ENCODE measurements at regions not wholly inside any gene's neighbourhood (a gene's known extent, or its start where the extent isn't known, plus 50 kb on each side); places are given as distances from the start of the nearest gene placed in this dataset.

DNA sequence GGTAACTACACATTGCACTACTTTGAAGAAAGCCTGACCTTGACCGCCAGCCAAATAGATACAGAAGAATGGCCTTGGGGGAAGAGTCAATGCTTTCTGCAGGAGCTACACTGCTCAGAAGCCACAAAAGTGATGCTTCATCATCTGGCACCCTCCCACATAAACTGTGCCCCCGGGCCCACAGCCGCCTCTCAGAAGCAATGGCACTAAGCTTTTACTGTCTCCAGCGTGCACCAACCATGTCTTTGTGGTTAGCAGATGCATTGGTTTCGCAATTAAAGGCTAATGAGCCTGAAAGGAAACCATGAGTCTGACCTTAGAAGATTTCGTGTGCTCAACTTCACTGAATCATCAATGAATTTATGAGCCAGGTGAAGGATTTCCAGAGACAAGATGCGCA, 209.4 kb upstream of the TRIB2 start:
- no peaks in the 10 kb centered on the region for H3K36me3 ChIP-seq (replicated peaks; ENCODE audit: low read depth, low read length)
- H2AFZ ChIP-seq (ENCODE audit: low read depth, low read length): no peak overlapping the region
- no peaks in the 10 kb centered on the region for H3K9me3 ChIP-seq (ENCODE audit: insufficient read depth, low read length)
- peaks cover 33% of the 10 kb centered on the region; the same call in 1 of the 2 replicates for H3K27me3 ChIP-seq (ENCODE audit: low read depth, low read length)
- H3K4me3 ChIP-seq (ENCODE audit: low read length): no peak overlapping the region
- peak overlapping the region; percentile 9; the same call in 1 of the 2 replicates for H3K4me2 ChIP-seq (ENCODE audit: low read length)
- TF ChIP-seq EZH2phosphoT487 (IDR thresholded peaks at IDR 0.05; ENCODE audit: low read depth): no peak
- TF ChIP-seq, protein P1, sequence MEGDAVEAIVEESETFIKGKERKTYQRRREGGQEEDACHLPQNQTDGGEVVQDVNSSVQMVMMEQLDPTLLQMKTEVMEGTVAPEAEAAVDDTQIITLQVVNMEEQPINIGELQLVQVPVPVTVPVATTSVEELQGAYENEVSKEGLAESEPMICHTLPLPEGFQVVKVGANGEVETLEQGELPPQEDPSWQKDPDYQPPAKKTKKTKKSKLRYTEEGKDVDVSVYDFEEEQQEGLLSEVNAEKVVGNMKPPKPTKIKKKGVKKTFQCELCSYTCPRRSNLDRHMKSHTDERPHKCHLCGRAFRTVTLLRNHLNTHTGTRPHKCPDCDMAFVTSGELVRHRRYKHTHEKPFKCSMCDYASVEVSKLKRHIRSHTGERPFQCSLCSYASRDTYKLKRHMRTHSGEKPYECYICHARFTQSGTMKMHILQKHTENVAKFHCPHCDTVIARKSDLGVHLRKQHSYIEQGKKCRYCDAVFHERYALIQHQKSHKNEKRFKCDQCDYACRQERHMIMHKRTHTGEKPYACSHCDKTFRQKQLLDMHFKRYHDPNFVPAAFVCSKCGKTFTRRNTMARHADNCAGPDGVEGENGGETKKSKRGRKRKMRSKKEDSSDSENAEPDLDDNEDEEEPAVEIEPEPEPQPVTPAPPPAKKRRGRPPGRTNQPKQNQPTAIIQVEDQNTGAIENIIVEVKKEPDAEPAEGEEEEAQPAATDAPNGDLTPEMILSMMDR (IDR thresholded peaks at IDR 0.05; ENCODE audit: low read depth, low read length): no peak
- no peaks in the 10 kb centered on the region for H3K79me2 ChIP-seq (ENCODE audit: low read length)
- H3K27ac ChIP-seq (ENCODE audit: low read length): no peak overlapping the region
- H3K4me1 ChIP-seq (ENCODE audit: low read length): peaks cover 17% of the 10 kb centered on the region; the same call in 1 of the 2 replicates
- no peak overlapping the region for H3K9ac ChIP-seq (ENCODE audit: low read length)
- no peaks in the 10 kb centered on the region for H4K20me1 ChIP-seq (ENCODE audit: insufficient read depth, low read length)

DNA sequence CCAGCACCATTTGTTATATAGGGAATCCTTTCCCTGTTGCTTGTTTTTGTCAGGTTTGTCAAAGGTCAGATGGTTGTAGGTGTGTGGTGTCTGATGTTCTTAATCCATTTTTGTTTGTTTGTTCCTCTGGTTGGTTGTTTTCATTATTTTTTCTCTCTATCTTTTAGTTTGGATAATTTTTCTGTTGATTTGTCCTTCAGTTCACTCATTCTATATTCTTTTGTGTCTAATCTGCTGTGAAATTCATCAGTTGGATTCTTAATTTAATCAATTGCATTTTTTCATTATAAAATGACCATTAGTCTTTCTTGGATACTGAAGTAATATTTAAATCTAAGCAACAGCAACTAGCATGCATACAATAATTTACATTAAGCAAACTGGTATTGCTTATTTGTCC, 206.7 kb upstream of the TRIB2 start:
- Histone ChIP-seq H3K36me3 (replicated peaks; ENCODE audit: low read depth, low read length) (no peaks in the 10 kb centered on the region), H3K9me3 (ENCODE audit: insufficient read depth, low read length) (no peaks in the 10 kb centered on the region), H3K4me1 (ENCODE audit: low read length) (peaks cover 7% of the 10 kb centered on the region; the same call in 1 of the 2 replicates), H3K4me3 (ENCODE audit: low read length) (no peak overlapping the region), H4K20me1 (ENCODE audit: insufficient read depth, low read length) (no peaks in the 10 kb centered on the region), H3K9ac (ENCODE audit: low read length) (no peak overlapping the region), H3K4me2 (ENCODE audit: low read length) (no peak overlapping the region), H3K79me2 (ENCODE audit: low read length) (no peaks in the 10 kb centered on the region), H3K27ac (ENCODE audit: low read length) (no peak overlapping the region), H2AFZ (ENCODE audit: low read depth, low read length) (no peak overlapping the region), H3K27me3 (ENCODE audit: low read depth, low read length) (peaks cover 27% of the 10 kb centered on the region; the same call in 1 of the 2 replicates)
- TF ChIP-seq, protein P1 (IDR thresholded peaks at IDR 0.05; ENCODE audit: low read depth, low read length): no peak
- TF ChIP-seq EZH2phosphoT487 (IDR thresholded peaks at IDR 0.05; ENCODE audit: low read depth): no peak

DNA sequence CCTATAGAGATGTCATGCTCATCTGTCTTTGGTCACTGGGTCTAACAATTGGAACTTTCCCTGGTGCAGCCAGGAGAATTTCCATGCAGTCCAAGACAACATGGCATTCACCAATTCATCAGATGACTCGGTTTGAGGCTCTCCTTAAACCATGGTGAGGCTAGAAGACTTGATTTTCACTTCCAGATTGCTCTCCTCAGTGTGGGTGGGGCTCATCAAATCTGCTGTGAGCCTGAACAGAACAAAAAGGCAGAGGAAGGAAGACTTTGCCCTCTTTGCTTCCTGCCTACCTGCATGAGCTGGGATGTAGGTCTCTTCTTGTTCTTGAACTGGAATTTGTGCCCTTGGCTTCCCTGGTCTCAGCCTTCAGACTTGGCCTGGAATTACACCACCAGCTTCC, 203.4 kb upstream of the TRIB2 start:
- Histone ChIP-seq H3K27ac (ENCODE audit: low read length) (no peak overlapping the region), H2AFZ (ENCODE audit: low read depth, low read length) (no peak overlapping the region), H4K20me1 (ENCODE audit: insufficient read depth, low read length) (no peaks in the 10 kb centered on the region), H3K9me3 (ENCODE audit: insufficient read depth, low read length) (no peaks in the 10 kb centered on the region), H3K4me1 (ENCODE audit: low read length) (no peaks in the 10 kb centered on the region), H3K4me2 (ENCODE audit: low read length) (no peak overlapping the region), H3K9ac (ENCODE audit: low read length) (no peak overlapping the region), H3K4me3 (ENCODE audit: low read length) (no peak overlapping the region), H3K79me2 (ENCODE audit: low read length) (no peaks in the 10 kb centered on the region), H3K36me3 (replicated peaks; ENCODE audit: low read depth, low read length) (no peaks in the 10 kb centered on the region), H3K27me3 (ENCODE audit: low read depth, low read length) (peaks cover 7% of the 10 kb centered on the region; the same call in 1 of the 2 replicates)
- TF ChIP-seq EZH2phosphoT487 (IDR thresholded peaks at IDR 0.05; ENCODE audit: low read depth): no peak
- TF ChIP-seq, protein P1 (IDR thresholded peaks at IDR 0.05; ENCODE audit: low read depth, low read length): no peak

DNA sequence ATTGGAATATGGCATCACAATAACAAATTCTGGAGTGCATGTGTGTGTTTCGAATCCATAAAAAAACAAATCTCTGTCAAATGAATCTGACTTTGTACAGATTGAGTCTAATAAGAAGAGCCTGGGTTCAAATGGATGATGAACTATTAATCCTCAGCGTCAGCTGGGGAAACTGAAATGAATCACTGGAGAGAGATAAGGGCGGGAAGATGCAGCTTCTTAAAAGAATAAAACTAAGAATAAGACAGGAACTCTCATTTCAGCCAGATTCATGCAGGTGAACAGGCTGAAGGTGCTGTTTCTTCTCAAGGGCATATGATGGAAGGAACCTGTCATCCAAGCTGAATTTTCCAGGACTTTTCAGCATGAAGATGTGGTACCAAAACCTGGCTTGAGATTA, 202.6 kb upstream of the TRIB2 start:
- no peaks in the 10 kb centered on the region for H3K4me1 ChIP-seq (ENCODE audit: low read length)
- no peak overlapping the region for H2AFZ ChIP-seq (ENCODE audit: low read depth, low read length)
- H3K27ac ChIP-seq (ENCODE audit: low read length): no peak overlapping the region
- H3K9me3 ChIP-seq (ENCODE audit: insufficient read depth, low read length): no peaks in the 10 kb centered on the region
- no peak overlapping the region for H3K4me3 ChIP-seq (ENCODE audit: low read length)
- no peaks in the 10 kb centered on the region for H3K36me3 ChIP-seq (replicated peaks; ENCODE audit: low read depth, low read length)
- no peaks in the 10 kb centered on the region for H4K20me1 ChIP-seq (ENCODE audit: insufficient read depth, low read length)
- no peak overlapping the region for H3K4me2 ChIP-seq (ENCODE audit: low read length)
- TF ChIP-seq, protein P1 (IDR thresholded peaks at IDR 0.05; ENCODE audit: low read depth, low read length): no peak
- no peak for TF ChIP-seq EZH2phosphoT487 (IDR thresholded peaks at IDR 0.05; ENCODE audit: low read depth)
- H3K9ac ChIP-seq (ENCODE audit: low read length): no peak overlapping the region
- no peaks in the 10 kb centered on the region for H3K79me2 ChIP-seq (ENCODE audit: low read length)
- H3K27me3 ChIP-seq (ENCODE audit: low read depth, low read length): peaks cover 7% of the 10 kb centered on the region; the same call in 1 of the 2 replicates
